ENCODE measurements at regions not wholly inside any gene's neighbourhood (a gene's known extent, or its start where the extent isn't known, plus 50 kb on each side); places are given as distances from the start of the nearest gene placed in this dataset.

GRCh38 chr5:33343676-33344327 lies 97.0 kb upstream of the TARS1 start:
- 36 to 53% (median 40%) methylated on average over 3 of the region's 3 CpGs for WGBS, 3 donors
- Histone ChIP-seq H3K4me3 (no peak overlapping the region), H3K9me3 (no peaks in the 10 kb centered on the region), H3K4me1 (no peaks in the 10 kb centered on the region), H3K36me3 (ENCODE audit: insufficient read depth in 1 of 2, low read depth in 1 of 2) (no peaks in the 10 kb centered on the region), H3K27ac (no peak overlapping the region), H3K27me3 (ENCODE audit: insufficient read depth in 3 of 3, low read length in 2 of 3) (no peaks in the 10 kb centered on the region)
- DNase-seq (no peak), ATAC-seq (no peak)
- TF ChIP-seq CTCF (IDR thresholded peaks at IDR 0.05), result no peak
- intact Hi-C loops (cut with DNase I), result no loop called here

DNA sequence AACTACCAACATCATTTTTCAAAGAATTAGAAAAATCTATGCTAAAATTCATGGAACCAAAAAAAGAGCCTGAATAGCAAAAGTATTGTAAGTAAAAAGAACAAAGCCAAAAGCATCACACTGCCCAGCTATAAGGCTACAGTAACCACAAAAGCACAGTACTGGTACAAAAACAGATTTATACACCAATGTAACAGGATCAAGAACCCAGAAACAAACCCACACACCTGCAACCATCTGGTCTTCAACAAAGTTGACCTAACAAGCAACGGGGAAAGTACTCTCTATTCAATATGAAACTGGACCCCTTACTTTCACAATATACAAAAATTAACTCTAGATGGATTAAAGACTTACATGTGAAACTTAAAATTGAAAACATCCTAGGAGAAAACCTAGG lies 94.2 kb upstream of the TARS1 start:
- Histone ChIP-seq H3K4me1 (no peaks in the 10 kb centered on the region), H3K27ac (no peak overlapping the region), H3K4me3 (no peak overlapping the region), H3K36me3 (ENCODE audit: insufficient read depth in 1 of 2, low read depth in 1 of 2) (no peaks in the 10 kb centered on the region), H3K9me3 (no peaks in the 10 kb centered on the region), H3K27me3 (ENCODE audit: insufficient read depth in 3 of 3, low read length in 2 of 3) (no peaks in the 10 kb centered on the region)
- intact Hi-C loops (cut with DNase I), result no loop called here
- 47 to 54% (median 51%) methylated on average over 1 of the region's 1 CpG for WGBS, 3 donors
- DNase-seq, result no peak
- ATAC-seq, result no peak
- no peak for TF ChIP-seq CTCF (IDR thresholded peaks at IDR 0.05)

- Histone ChIP-seq H3K9me3 (no peaks in the 10 kb centered on the region), H3K27ac (no peak overlapping the region), H3K4me3 (no peak overlapping the region), H3K36me3 (ENCODE audit: insufficient read depth in 1 of 2, low read depth in 1 of 2) (no peaks in the 10 kb centered on the region), H3K4me1 (no peaks in the 10 kb centered on the region), H3K27me3 (ENCODE audit: insufficient read depth in 3 of 3, low read length in 2 of 3) (no peaks in the 10 kb centered on the region)
- DNase-seq, result no peak
- intact Hi-C loops (cut with DNase I), result no loop called here
- no peak for ATAC-seq
- 70 to 83% (median 81%) methylated on average over 1 of the region's 1 CpG for WGBS, 3 donors
- no peak for TF ChIP-seq CTCF (IDR thresholded peaks at IDR 0.05)
Observed at GRCh38 chr5:33361781-33362180, 79.0 kb upstream of the TARS1 start.

- Histone ChIP-seq H3K27me3 (ENCODE audit: insufficient read depth in 3 of 3, low read length in 2 of 3) (no peaks in the 10 kb centered on the region), H3K27ac (no peak overlapping the region), H3K4me3 (no peak overlapping the region), H3K9me3 (no peaks in the 10 kb centered on the region), H3K4me1 (no peaks in the 10 kb centered on the region), H3K36me3 (ENCODE audit: insufficient read depth in 1 of 2, low read depth in 1 of 2) (no peaks in the 10 kb centered on the region)
- WGBS, 3 donors, result 36 to 44% (median 39%) methylated on average over 4 of the region's 4 CpGs
- intact Hi-C loops (cut with DNase I), result no loop called here
- ATAC-seq, result no peak
- DNase-seq, result no peak
- no peak for TF ChIP-seq CTCF (IDR thresholded peaks at IDR 0.05)
Observed at GRCh38 chr5:33362915-33363314, 77.8 kb upstream of the TARS1 start.

DNA sequence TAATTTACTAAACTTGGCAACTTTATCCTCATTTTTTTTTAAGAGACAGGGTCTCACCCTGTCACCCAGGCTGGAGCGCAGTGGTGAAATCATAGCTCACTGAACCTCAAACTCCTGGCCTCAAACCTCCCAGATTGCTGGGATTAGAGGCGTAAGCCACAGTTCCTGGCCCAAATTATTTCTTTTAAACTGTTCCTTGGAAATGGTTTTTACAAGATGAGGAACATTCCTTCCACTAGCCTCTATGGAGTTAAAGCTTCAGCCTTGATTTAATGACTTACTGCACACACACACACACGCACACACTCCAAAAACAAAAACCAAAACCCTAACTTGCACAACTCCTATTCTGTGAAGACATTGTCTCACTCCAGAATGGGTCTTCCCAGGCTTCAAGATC lies 77.2 kb upstream of the TARS1 start:
- ATAC-seq, result peak in 1 of 4 donors; percentile 26
- no peaks in the 10 kb centered on the region for H3K27me3 ChIP-seq (ENCODE audit: insufficient read depth in 3 of 3, low read length in 2 of 3)
- 76 to 78% (median 78%) methylated on average over 3 of the region's 3 CpGs for WGBS, 3 donors

More for the DNA sequence above, 77.2 kb upstream of the TARS1 start:
- no peak for TF ChIP-seq CTCF (IDR thresholded peaks at IDR 0.05)
- intact Hi-C loops (cut with DNase I), result no loop called here
- no peak for DNase-seq
- Histone ChIP-seq H3K27ac (no peak overlapping the region), H3K36me3 (ENCODE audit: insufficient read depth in 1 of 2, low read depth in 1 of 2) (no peaks in the 10 kb centered on the region), H3K9me3 (no peaks in the 10 kb centered on the region), H3K4me3 (no peak overlapping the region), H3K4me1 (no peaks in the 10 kb centered on the region)
